ENCODE measurements at regions not wholly inside any gene's neighbourhood (a gene's known extent, or its start where the extent isn't known, plus 50 kb on each side); places are given as distances from the start of the nearest gene placed in this dataset.

DNA sequence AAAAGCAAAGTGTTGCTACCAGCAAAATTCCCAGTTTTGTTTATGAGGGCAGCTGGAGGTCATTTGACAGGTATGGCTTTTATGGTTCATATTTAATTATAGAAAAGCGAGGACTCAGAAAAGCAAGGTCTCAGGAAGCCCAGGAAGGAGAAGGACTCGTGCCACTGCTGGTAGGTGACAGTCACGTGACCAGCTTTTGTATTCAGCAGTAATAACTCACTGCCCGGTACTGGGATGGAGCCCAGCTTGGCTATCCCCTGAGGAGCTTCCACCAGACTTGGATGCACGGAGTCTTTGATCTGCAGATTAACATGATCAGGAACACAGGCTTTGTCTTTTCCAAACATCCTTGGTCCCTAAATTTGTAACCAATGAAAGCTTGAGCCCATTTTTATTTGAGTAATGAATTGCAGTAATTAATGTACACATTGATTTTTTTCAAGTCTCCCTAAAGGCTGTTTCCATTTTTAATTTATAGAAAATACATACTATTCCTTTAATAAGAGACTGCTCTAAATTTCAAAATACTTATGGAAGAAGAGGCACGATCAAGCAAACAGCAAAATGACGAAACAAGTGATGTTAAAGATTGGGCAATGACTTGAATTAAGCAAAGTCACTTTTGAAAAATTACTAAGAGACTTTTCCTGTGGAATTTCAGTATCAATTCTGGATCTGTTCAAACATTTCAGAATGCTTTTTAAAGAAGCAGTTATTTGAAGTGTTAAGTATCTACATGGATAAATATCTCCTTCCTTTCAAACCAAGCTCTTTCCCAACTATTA lies 251.7 kb upstream of the HNRNPA3 start:
- in situ Hi-C loops (cut with HindIII; ENCODE audit: low pct_unique_long_range_greater_than_20kb, low sequenced_read_pairs), result no loop called here
- DNase-seq (ENCODE audit: low read depth), result no peak

DNA sequence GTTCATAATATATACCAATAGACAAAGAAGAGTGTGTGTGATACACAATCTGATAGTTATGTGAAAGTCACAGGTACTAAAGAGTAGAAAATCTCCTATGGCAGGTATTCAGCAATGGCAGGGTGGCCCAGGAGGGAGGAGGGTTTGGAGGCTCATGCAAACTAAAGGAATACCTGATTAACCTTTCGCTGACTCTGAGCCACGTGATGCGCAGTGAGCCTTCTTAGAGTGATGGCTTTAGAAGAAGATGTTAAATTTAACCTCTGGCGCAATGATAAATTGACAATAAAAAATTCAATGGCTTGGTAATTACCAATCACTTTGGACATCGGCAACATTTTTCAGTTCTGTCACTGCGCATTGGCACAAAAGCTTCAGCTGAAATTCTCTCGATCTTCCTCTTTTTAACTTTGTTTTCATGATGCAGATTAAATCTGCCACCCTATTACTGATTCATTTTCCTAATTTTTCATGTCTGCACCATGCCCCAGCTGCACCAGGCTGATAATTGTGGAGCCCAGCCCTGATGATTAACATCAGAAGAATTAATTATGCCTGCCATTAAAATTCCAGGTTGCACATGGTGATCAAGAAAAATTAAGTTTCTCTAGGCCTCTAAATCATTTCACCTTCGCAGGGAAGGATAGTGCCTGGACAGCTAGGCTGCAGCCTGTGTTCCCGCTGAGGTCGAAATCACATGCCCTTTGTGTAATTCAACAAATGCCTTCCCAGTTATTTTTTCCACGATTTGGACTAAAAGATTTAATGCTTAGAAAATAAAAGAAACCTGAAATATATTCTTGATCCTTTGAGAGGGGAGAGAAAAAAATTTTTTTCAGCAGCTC lies 250.6 kb upstream of the HNRNPA3 start:
- in situ Hi-C loops (cut with HindIII; ENCODE audit: low pct_unique_long_range_greater_than_20kb, low sequenced_read_pairs), result no loop called here
- DNase-seq (ENCODE audit: low read depth), result no peak

DNA sequence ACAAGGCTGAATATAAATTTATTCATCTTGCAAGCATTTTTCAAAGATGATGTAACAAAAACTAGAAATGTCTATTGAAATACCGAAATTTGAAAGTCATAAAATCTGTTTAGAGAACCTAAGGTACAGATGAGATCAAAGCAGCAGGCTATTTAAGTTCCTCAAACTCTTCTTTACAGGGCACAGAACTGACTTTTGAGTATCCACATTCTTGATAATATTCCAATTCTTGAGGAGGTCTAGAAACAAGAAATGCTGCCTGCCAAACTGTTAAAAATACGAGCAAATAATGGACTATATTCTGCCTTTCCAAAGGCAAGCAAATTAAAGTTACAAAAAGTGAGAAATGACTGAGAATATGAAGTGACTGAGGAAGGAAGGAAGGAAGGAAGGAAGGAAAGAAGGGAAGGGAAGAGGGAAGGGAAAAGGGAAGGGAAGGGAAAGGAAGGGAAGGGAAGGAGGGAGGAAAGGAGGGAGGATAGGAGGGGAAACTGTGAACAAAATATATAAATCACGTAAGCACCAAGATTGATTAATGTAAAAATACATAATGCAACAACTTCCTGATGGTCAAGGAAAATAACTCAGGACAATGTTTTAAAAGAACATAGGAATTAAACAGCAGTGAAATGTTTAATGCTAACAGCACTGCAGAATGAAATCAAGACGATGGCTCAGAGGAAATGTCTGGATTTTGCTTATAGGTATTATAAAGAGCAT lies 248.9 kb upstream of the HNRNPA3 start:
- no peak for DNase-seq (ENCODE audit: low read depth)
- in situ Hi-C loops (cut with HindIII; ENCODE audit: low pct_unique_long_range_greater_than_20kb, low sequenced_read_pairs), result no loop called here

DNA sequence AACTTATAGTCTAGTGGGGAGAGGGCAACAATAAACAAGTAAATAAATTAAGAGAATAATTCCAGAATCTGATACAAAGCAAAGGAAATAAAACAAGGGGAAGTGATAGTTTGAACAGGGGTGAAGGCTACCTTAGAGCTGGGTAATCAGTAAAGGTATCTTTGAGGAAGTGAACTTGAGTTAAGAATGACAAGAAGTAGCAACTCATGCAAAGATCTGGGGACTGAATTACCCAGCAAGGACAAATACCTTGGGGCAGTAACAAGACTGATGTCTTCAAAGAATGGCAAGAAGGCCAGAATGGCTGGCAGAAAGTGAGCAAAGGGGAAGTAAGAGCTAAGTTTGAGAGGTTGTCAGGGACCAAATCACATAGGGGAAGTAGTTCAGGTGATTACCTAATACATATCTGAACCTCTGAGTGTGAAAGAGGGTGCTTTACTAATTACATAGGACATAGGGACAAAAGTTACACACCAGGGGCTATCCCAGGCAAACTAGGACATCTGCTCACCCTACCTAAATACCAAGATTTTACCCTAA lies 244.6 kb upstream of the HNRNPA3 start:
- in situ Hi-C loops (cut with HindIII; ENCODE audit: low pct_unique_long_range_greater_than_20kb, low sequenced_read_pairs), result no loop called here
- no peak for DNase-seq (ENCODE audit: low read depth)

DNA sequence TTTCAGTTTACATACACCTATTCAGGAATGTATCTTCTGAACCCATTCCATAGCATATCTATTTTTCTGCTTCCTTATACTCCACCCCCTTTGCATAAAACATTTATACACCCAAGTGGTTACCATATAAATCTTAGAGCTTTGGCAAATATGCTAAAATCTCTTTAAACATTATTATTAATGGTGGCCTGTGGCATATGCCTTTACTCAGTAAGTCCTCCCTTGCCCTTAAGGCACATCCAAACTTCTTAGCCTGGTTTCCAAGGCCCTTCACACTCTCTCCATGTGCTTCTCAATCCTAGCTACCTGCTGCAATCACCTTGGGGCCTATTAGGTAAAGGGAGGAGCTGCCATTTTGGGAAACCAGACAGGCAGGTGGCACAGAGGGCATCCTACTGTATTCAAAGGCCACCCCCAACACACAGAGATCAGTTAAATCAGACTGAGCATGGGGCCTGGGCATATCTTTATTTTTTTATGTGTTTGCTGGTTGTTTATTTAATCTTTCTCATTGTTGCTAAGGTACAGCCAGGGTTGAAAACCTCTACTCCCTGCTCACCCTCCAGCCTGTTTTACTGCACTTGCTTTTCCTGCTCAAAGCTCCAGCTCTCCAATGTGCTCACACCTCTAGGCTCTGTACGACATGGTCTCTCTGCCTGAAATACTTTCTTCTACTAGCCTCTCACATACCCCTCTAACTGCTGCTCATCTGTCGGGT lies 242.8 kb upstream of the HNRNPA3 start:
- no peak for DNase-seq (ENCODE audit: low read depth)
- in situ Hi-C loops (cut with HindIII; ENCODE audit: low pct_unique_long_range_greater_than_20kb, low sequenced_read_pairs), result no loop called here

DNA sequence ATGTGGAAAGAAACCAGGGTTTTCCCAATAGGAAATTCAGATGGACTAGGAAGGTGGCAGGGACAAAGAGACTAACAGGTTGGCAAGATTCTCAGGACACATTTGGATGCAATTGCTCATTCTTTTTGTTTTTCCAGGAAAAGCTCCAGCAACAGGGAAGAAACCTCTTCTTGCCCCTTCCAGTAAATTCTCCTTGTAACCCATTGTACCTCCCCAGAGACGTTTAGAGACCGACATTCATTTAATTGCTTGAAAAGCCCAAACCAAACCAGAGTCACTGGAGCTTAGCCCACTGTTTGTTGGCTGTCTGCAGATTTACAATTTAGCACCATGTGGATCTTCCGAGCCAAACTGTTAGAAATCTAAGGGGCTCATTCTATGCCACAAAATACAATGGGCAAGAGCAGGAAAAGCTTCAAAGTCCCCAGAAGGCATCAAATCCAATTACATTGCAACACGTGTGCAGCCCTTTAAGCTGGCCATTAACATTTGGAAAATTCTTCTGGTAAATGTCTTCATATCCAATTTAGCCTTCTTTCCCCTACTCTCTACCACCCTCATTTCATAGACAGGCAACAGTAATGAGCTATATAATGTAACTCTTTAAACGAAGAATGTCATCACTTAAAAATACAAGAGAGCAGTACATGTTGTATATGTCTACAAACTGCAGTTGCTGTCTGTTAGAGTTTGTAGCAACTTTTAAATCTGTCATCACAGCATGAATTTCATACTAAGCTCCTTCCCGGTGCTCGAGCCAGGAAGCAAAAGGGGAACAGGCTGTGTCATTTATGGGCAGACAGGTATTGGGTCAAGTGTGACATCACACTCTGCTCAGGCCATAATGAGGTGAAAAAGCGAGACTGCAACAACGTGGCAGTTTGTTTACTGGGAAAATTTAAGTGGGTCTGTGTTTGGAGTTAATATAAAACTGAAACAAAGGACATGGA lies 235.6 kb upstream of the HNRNPA3 start:
- in situ Hi-C loops (cut with HindIII; ENCODE audit: low pct_unique_long_range_greater_than_20kb, low sequenced_read_pairs), result no loop called here
- DNase-seq (ENCODE audit: low read depth), result no peak

DNA sequence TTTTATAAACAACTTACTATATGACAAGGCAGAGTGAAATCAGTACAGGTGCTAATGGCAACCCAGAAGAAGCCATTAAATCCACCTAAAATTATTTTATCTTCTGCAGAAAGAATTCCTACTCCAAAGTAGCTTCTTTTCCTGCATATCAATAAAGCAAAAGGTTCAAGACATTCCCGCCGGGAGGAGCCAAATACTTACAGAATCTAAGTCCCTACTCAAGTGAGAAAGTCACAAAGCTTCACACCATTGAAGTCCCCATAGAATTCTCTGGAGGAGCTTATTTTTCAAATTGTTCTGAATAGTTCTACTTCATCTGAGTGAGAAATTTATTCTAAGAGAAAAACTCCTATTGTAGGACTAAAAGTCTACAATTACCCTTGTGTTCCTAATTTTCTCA lies 233.7 kb upstream of the HNRNPA3 start:
- in situ Hi-C loops (cut with HindIII; ENCODE audit: low pct_unique_long_range_greater_than_20kb, low sequenced_read_pairs), result no loop called here
- DNase-seq (ENCODE audit: low read depth), result no peak

DNA sequence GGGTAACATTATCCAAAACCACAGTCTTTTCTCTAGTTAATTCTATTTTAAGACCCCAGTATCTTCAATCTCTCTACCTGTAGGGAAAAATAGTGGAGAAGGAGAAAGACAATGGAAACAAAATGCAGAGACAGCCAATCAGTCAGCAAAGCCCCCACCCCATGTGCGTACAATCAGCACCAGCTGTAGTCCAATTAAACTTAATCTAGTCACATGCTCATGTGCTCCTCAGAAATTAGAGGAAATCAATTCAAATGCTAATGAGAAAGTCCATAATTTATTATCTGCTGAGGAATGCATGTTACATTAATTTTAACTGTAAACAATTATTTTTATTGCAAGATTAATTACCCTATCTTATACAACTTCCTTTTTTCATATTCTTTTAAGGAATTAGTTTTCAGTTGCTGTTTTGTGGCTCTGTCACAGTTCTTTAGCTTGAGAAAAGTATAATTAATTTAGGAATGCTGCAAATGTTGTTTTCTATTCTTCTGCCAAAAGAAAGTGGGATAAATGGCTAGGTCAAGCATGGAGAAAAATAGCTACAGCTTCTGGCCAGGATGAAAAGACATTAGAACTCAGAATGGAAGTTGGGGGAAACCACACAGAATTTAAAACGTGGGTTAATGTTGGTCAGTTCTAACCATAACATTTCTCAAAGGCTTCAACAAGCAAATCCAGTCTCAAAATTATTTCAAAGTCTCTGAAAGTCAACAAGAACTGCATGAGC lies 232.4 kb upstream of the HNRNPA3 start:
- in situ Hi-C loops (cut with HindIII; ENCODE audit: low pct_unique_long_range_greater_than_20kb, low sequenced_read_pairs), result no loop called here
- no peak for DNase-seq (ENCODE audit: low read depth)

DNA sequence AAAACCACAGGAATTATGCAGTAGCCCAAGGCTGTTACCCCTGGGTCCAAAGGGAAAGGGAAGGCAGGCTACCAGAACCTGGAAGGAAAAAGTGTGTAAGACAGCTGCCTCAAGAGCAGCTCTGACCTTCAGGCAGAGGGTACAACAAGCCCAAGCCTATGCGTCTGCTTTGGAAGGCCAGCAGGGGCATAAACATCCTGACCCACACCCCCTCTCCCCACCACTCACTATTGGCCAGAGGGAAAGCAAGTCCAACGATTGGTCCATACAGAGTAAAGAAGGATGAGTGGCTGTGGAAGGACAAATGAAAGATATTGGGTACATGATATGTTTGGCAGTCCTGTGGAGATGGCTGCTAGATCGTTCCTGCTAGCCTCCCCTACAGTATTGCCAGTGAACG lies 227.6 kb upstream of the HNRNPA3 start:
- in situ Hi-C loops (cut with HindIII; ENCODE audit: low pct_unique_long_range_greater_than_20kb, low sequenced_read_pairs), result no loop called here
- DNase-seq (ENCODE audit: low read depth), result no peak

DNA sequence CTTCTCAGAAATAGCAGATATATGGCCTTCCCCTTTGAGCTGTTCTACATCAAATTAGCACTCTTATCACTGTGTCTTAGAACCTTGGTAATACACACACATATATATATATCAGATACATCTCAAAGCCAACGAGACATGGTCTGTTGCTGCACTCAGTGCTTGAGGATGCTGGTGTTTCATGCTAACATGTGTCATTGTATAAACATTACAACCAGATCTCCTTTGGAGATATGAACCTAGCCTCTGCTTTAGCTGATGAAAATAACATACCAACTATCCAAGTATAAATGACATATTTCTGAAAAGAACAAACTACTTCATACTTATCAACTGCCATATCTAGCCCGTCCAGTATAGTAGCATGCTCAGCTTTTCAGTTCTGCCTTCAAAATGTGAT lies 226.7 kb upstream of the HNRNPA3 start:
- in situ Hi-C loops (cut with HindIII; ENCODE audit: low pct_unique_long_range_greater_than_20kb, low sequenced_read_pairs), result no loop called here
- DNase-seq (ENCODE audit: low read depth), result no peak

DNA sequence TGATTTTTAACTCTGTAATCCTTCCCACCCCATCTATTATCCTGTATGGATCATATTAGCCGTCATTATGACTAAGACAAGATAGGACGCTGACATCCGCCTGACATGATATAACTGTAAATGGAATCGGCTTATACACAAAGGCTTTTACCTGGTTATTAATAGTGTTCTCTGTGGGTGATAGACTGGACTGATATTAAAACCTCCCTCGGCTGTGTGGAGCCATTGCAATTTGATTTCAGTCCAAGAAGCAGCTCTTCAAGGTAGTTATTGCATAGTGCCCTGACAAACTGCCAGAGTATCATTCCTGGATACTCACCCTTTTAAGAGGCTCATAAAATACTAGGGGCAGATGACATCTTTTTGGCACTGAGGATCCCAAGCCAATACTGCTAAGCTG lies 226.1 kb upstream of the HNRNPA3 start:
- in situ Hi-C loops (cut with HindIII; ENCODE audit: low pct_unique_long_range_greater_than_20kb, low sequenced_read_pairs), result no loop called here
- no peak for DNase-seq (ENCODE audit: low read depth)

DNA sequence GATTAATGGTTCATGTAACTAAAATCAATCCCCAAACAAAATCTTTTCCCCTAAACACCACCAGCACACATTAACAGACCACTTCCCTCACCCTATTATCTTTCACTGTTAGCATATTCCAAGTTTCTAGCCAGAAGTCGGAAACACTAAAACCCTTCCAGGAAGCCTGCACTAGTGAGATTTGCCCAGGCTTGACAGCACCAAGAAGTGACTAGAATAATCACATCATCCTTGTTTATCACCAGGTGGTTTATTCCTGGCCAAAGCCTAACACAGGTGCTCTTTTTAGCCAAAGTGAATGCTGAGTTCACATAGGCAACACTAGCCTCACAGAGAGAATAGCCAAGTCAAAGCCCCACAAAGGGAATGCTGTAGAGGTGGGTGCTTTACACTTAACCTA lies 221.2 kb upstream of the HNRNPA3 start:
- no peak for DNase-seq (ENCODE audit: low read depth)
- in situ Hi-C loops (cut with HindIII; ENCODE audit: low pct_unique_long_range_greater_than_20kb, low sequenced_read_pairs), result no loop called here

DNA sequence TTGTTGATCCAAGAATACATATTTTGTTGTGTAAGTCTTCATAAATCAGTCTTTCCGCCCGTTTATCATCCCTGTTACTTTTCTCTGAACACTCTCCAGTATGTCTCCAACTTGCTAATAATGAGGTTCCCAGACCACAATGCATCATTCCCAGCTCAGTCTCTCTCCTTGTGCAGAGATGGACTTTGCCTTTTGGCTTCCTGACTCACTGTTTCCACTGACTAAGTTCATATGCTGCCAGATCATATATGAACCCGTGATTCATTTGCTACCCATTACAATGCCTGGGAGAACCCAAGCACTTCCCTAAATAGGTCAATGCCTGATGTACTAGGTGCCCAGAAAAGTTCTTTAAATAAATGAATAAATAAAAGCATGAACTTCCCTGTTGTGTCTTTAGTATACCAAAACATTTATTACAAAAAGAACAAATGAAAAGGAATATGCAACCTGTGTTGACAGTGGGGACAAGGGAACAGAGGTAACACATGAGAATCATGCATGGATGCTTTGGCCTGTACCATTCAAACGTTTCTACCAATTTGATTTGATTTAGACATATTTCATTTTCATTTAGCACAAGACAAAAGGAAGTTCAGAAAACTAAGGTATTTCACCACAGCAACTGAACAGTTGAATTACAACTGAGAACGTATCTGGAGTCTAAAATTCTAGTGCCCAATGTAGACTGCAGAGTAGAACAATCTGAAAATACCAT lies 215.4 kb upstream of the HNRNPA3 start:
- peak; percentile 81 for DNase-seq (ENCODE audit: low read depth)
- in situ Hi-C loops (cut with HindIII; ENCODE audit: low pct_unique_long_range_greater_than_20kb, low sequenced_read_pairs), result no loop called here

DNA sequence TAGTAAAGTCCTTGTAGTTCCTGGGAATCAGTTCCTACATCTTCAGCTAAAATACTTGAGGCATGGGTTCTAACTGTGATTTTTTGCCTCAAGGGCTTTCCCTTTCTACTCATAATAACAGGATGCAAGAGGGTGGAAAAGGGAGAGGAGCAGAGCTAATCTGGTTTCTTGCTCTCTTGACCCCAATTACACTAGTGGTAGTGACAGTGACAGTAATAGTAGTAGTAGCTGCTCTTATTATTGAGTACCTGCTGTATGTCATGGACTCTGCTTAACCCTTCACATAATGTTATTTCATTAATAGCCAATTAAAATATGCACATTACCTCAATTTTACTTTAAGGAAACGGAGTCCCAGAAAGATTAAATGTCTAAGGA lies 214.8 kb upstream of the HNRNPA3 start:
- in situ Hi-C loops (cut with HindIII; ENCODE audit: low pct_unique_long_range_greater_than_20kb, low sequenced_read_pairs), result no loop called here

DNA sequence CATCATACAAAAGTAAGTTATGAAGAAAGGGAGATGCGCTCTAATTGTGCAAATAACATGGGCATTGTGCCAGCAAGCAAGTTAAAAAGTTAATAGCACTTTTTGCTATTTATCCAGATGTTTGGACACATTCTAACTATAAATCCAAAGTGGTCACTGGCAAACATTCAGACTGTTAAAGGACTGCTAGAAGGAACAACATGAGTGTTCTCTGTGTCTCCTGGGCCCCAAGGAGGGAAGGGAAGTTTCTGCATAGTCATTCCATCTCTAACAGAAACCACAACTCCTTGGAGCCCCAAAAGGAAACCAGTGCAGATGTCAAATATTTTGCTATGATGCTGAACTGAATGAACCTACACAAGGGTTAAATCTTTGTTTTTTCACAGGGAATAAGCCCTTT lies 213.3 kb upstream of the HNRNPA3 start:
- DNase-seq (ENCODE audit: low read depth), result no peak
- in situ Hi-C loops (cut with HindIII; ENCODE audit: low pct_unique_long_range_greater_than_20kb, low sequenced_read_pairs), result no loop called here

More for the DNA sequence above, 214.8 kb upstream of the HNRNPA3 start:
- DNase-seq (ENCODE audit: low read depth), result no peak

DNA sequence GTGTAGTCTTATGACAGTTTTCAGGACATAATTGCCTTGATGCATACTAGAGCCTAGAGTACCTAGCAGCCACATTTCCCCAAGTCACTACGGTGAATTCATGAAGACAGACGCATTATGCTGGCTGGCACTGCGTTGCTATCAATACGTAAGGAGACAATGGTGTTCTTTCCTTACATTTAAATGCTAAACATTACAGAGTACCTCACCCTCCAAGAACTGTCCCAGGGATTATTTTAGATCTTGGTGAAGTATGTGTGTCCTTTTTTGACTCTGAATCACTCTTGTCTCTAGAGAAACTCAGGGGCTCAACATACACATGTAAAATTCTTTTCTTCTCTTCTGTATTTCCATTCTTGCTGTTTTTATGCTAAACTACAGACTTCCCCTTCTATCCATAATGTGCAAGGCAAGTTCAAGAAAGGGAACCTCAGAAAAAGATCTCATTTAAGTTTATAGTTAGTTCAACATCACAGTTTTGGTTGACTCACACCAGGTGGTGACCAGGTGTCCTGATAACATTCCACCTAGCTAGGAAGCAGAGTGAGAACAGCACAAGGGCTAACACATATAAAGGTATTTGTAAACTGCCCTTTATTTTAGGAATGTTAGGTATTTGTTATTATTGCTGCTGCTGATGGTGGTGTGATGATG lies 212.4 kb upstream of the HNRNPA3 start:
- no peak for DNase-seq (ENCODE audit: low read depth)
- in situ Hi-C loops (cut with HindIII; ENCODE audit: low pct_unique_long_range_greater_than_20kb, low sequenced_read_pairs), result no loop called here
